GM10266 (cell line): ENCODE measurements at regions not wholly inside any gene's neighbourhood (a gene's known extent, or its start where the extent isn't known, plus 50 kb on each side); places are given as distances from the start of the nearest gene placed in this dataset.
"Not testable (repeated sequence)": the region's sequence is repeated elsewhere in the genome, so short reads cannot be mapped to it uniquely, and the experiment has no call there.

Experiments used
- DNase-seq: peaks from one replicate; pipeline ENCODE4 v3.0.0; 2012; ENCODE audit errors: extremely low spot score
- TF ChIP-seq, protein P1 (sequence below): IDR thresholded peaks from 2 replicates; pipeline ENCODE4 v1.5.1; 2012; ENCODE audit warnings: mild to moderate bottlenecking, low read depth; ENCODE audit not compliant: control insufficient read depth, insufficient read depth; ENCODE audit errors: missing control alignments

GRCh38 chr1:195656780-195657179, 951.5 kb downstream of the KCNT2 start:
- TF ChIP-seq, protein P1, sequence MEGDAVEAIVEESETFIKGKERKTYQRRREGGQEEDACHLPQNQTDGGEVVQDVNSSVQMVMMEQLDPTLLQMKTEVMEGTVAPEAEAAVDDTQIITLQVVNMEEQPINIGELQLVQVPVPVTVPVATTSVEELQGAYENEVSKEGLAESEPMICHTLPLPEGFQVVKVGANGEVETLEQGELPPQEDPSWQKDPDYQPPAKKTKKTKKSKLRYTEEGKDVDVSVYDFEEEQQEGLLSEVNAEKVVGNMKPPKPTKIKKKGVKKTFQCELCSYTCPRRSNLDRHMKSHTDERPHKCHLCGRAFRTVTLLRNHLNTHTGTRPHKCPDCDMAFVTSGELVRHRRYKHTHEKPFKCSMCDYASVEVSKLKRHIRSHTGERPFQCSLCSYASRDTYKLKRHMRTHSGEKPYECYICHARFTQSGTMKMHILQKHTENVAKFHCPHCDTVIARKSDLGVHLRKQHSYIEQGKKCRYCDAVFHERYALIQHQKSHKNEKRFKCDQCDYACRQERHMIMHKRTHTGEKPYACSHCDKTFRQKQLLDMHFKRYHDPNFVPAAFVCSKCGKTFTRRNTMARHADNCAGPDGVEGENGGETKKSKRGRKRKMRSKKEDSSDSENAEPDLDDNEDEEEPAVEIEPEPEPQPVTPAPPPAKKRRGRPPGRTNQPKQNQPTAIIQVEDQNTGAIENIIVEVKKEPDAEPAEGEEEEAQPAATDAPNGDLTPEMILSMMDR = no peak
- DNase-seq = no peak

DNA sequence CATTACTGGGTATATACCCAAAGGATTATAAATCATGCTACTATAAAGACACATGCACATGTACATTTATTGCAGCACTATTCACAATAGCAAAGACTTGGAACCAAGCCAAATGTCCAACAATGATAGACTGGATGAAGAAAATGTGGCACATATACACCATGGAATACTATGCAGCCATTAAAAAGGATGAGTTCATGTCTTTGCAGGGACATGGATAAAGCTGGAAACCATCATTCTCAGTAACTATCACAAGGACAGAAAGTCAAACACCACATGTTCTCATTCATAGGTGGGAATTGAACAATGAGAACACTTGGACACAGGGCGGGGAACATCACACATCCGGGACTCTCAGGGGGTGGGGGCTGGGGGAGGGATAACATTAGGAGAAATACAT, 959.4 kb downstream of the KCNT2 start:
- not testable (repeated sequence) for DNase-seq

DNA sequence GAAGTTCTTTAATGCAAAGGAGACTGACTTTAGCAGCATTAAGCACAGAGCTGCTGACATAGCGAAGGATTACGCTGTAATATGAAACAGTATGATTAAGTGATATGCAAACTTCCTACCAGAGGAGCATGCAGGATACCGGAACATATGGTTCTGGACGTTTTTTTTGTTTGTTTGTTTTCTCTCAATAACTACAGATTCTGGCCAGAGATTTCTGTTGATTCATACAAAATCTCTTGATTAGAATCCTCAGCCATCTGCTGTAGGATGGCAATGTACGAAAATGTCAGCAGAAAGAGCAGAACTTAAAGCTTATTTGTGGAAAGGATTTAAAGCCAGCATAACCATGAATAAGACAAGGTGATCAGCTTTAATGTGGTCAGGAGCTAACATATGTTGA, 970.7 kb downstream of the KCNT2 start:
- TF ChIP-seq, protein P1 = no peak

GRCh38 chr1:195618287-195618686, 990.0 kb downstream of the KCNT2 start:
- DNase-seq = no peak

More for the DNA sequence above, 970.7 kb downstream of the KCNT2 start:
- no peak for DNase-seq

DNA sequence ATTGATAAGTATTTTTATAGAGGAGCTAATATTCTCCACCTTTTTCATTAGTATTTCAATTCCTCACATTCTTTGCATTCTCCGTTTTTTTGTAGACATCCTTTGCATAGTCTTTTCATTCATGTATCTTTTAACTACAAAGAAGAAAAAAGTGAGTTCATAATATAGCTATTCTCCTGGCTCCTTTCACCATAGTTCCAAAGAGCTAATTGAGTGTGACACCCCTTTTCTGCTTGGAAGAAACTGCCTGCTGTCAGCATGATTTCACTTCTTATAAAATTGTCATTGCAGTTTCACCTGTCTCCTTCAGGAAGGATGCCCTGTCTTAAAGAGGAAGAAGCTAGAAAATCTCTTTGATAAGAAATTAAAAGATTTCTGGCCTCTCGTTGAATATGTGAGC, 991.1 kb downstream of the KCNT2 start:
- DNase-seq = no peak
- TF ChIP-seq, protein P1 = no peak

More at GRCh38 chr1:195618287-195618686, 990.0 kb downstream of the KCNT2 start:
- TF ChIP-seq, protein P1 = no peak

- no peak for DNase-seq
- TF ChIP-seq, protein P1 = no peak
Measured at GRCh38 chr1:195608883-195609282, 999.4 kb downstream of the KCNT2 start.

GRCh38 chr1:195606483-195606882, 1001.8 kb downstream of the KCNT2 start:
- DNase-seq = no peak
- TF ChIP-seq, protein P1 = no peak

DNA sequence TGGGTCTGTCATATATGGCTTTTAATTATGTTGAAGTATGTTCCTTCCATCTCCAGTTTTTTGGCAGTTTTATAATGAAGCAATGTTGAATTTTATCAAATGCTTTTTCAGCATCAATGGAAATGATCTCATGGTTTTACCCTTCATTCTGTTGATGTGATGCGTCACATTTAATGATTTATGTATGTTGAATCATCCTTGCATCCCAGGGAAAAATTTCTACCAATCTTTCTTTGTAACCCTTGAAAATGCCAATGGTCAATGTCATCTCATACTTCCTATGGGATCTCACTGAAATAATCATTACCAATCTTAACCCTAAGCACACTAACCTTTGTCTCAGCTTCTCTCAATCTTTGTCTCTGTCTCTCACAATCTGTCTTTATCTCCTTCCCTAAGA, 1004.0 kb downstream of the KCNT2 start:
- TF ChIP-seq, protein P1 = no peak
- DNase-seq = no peak
